ENCODE measurements at regions not wholly inside any gene's neighbourhood (a gene's known extent, or its start where the extent isn't known, plus 50 kb on each side); places are given as distances from the start of the nearest gene placed in this dataset.
"Not testable (repeated sequence)": the region's sequence is repeated elsewhere in the genome, so short reads cannot be mapped to it uniquely, and the experiment has no call there.

GRCh38 chr2:7835151-7835550 is 846.7 kb upstream of the ID2 start:
- no peak for DNase-seq

GRCh38 chr2:7835693-7836680 is 845.9 kb upstream of the ID2 start:
- DNase-seq, result peak; percentile 54

GRCh38 chr2:7837237-7837760 is 844.6 kb upstream of the ID2 start:
- DNase-seq, result no peak

- no peak for DNase-seq
Measured at GRCh38 chr2:7838669-7839068, 843.2 kb upstream of the ID2 start.

GRCh38 chr2:7840651-7841380 is 841.0 kb upstream of the ID2 start:
- no peak for DNase-seq

- DNase-seq, result no peak
Measured at GRCh38 chr2:7841751-7842150, 840.1 kb upstream of the ID2 start.

GRCh38 chr2:7844414-7844965 is 837.4 kb upstream of the ID2 start:
- no peak for DNase-seq

- no peak for DNase-seq
Measured at GRCh38 chr2:7845332-7845731, 836.5 kb upstream of the ID2 start.

- DNase-seq, result no peak
Measured at GRCh38 chr2:7846607-7847006, 835.2 kb upstream of the ID2 start.

GRCh38 chr2:7847321-7847720 is 834.5 kb upstream of the ID2 start:
- no peak for DNase-seq

GRCh38 chr2:7849027-7849426 is 832.8 kb upstream of the ID2 start:
- DNase-seq, result no peak

- DNase-seq, result no peak
Measured at GRCh38 chr2:7849531-7849930, 832.3 kb upstream of the ID2 start.

GRCh38 chr2:7852546-7852945 is 829.3 kb upstream of the ID2 start:
- no peak for DNase-seq

GRCh38 chr2:7857904-7858303 is 824.0 kb upstream of the ID2 start:
- DNase-seq, result no peak

GRCh38 chr2:7858624-7859023 is 823.2 kb upstream of the ID2 start:
- no peak for DNase-seq

GRCh38 chr2:7860693-7861092 is 821.2 kb upstream of the ID2 start:
- no peak for DNase-seq

- no peak for DNase-seq
Measured at GRCh38 chr2:7861910-7862702, 819.8 kb upstream of the ID2 start.

- no peak for DNase-seq
Measured at GRCh38 chr2:7866104-7866503, 815.8 kb upstream of the ID2 start.

- peak; percentile 6 for DNase-seq
Measured at GRCh38 chr2:7866825-7867224, 815.0 kb upstream of the ID2 start.

GRCh38 chr2:7867867-7868266 is 814.0 kb upstream of the ID2 start:
- peak; percentile 79 for DNase-seq

- no peak for DNase-seq
Measured at GRCh38 chr2:7868836-7869235, 813.0 kb upstream of the ID2 start.

GRCh38 chr2:7876445-7876844 is 805.4 kb upstream of the ID2 start:
- not testable (repeated sequence) for DNase-seq

GRCh38 chr2:7878266-7878665 is 803.6 kb upstream of the ID2 start:
- not testable (repeated sequence) for DNase-seq
